Immature natural killer cell (primary cell): ENCODE measurements at regions not wholly inside any gene's neighbourhood (a gene's known extent, or its start where the extent isn't known, plus 50 kb on each side); places are given as distances from the start of the nearest gene placed in this dataset.

Source experiments
- DNase-seq, 3 donors: peaks; one replicate each; pipeline ENCODE4 v3.0.0; 2022; ENCODE audit warnings: mixed read lengths in 1 of 3
- H3K27ac Mint-ChIP-seq, 6 donors: one replicate each; pipeline ENCODE4 v1.8.0; 2020; ENCODE audit warnings: mixed read lengths in 6 of 6, mild to moderate bottlenecking in 5 of 6, inconsistent platforms in 4 of 6, moderate library complexity in 3 of 6
- H3K27me3 Mint-ChIP-seq, 3 donors: one replicate each; pipeline ENCODE4 v1.8.0; 2020 to 2021; ENCODE audit warnings: low read depth in 3 of 3, mild to moderate bottlenecking in 3 of 3, mixed read lengths in 3 of 3, moderate library complexity in 3 of 3, inconsistent platforms in 1 of 3
- H3K36me3 Mint-ChIP-seq, 3 donors: one replicate each; pipeline ENCODE4 v1.8.0; 2020; ENCODE audit warnings: mixed read lengths in 3 of 3, inconsistent platforms in 2 of 3, mild to moderate bottlenecking in 2 of 3
- H3K4me1 Mint-ChIP-seq, 2 donors: one replicate each; pipeline ENCODE4 v1.8.0; 2020; ENCODE audit warnings: inconsistent platforms in 2 of 2, mild to moderate bottlenecking in 2 of 2, mixed read lengths in 2 of 2, moderate library complexity in 1 of 2
- H3K4me3 Mint-ChIP-seq, 5 donors: one replicate each; pipeline ENCODE4 v1.8.0; 2020; ENCODE audit warnings: mild to moderate bottlenecking in 5 of 5, mixed read lengths in 5 of 5, inconsistent platforms in 3 of 5, moderate library complexity in 3 of 5
- H3K9me3 Mint-ChIP-seq, 6 donors: one replicate each; pipeline ENCODE4 v1.8.0; 2020; ENCODE audit warnings: mild to moderate bottlenecking in 6 of 6, mixed read lengths in 6 of 6, inconsistent platforms in 4 of 6, moderate library complexity in 3 of 6

DNA sequence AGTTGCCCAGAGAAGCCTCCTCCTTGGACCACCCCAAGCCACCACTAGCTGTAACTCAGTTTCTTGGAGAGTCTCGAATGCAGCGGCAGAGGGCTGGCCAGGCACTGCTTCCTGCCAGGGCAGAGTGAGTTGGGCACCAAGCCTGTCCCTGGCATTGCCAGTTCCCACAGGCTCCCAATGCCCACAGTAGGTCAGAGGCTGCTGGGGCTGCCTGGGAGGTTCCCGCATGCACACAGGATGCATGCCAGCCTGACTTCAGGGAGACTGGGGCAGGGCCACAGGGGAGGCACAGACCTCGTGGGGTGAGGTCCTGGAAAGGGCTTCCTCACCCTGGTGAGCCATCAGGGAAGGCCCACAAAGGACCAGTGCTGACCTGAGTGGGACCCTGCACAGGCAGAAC, 152.8 kb downstream of the ZNF248 start:
- Mint-ChIP-seq H3K27me3 (peaks cover 0 to 2% (median 0%) of the 10 kb centered on the region in 3 donors), H3K4me3 (no peak overlapping the region), H3K9me3 (peaks cover 16 to 33% (median 23%) of the 10 kb centered on the region in 6 donors), H3K36me3 (no peaks in the 10 kb centered on the region), H3K27ac (no peak overlapping the region), H3K4me1 (no peaks in the 10 kb centered on the region)
- DNase-seq: no peak

GRCh38 chr10:37703833-37704382, 153.5 kb downstream of the ZNF248 start:
- peaks cover 16 to 32% (median 24%) of the 10 kb centered on the region in 6 donors for H3K9me3 Mint-ChIP-seq
- DNase-seq: no peak
- H3K36me3 Mint-ChIP-seq: no peaks in the 10 kb centered on the region
- H3K4me1 Mint-ChIP-seq: no peaks in the 10 kb centered on the region
- H3K27me3 Mint-ChIP-seq: peaks cover 0 to 2% (median 0%) of the 10 kb centered on the region in 3 donors
- no peak overlapping the region for H3K27ac Mint-ChIP-seq
- no peak overlapping the region for H3K4me3 Mint-ChIP-seq

DNA sequence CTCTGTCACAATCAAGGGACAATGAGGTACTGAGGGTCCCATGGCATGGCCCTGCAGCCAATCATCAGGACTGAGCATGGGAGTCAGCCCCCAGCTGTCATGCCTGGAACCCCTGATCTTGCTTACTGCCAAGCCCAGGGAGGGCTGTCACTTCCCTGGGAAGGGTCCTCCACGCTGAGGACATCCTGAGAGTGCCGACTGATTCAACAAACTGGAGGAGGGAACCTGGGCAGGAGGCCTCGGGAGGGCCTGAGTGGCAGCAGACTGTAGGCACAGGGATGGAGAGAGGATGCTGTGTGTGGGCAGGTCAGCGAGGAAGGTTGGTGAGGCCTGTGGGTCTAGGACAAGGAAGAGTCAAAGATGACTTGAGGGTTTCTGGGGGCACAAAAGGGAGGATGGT, 154.3 kb downstream of the ZNF248 start:
- Mint-ChIP-seq H3K36me3 (no peaks in the 10 kb centered on the region), H3K27ac (no peak overlapping the region), H3K27me3 (peaks cover 0 to under 1% (median under 1%) of the 10 kb centered on the region in 3 donors), H3K4me1 (no peaks in the 10 kb centered on the region), H3K4me3 (no peak overlapping the region), H3K9me3 (peaks cover 19 to 28% (median 24%) of the 10 kb centered on the region in 6 donors)
- DNase-seq: no peak

GRCh38 chr10:37701781-37702493, 155.5 kb downstream of the ZNF248 start:
- no peaks in the 10 kb centered on the region for H3K36me3 Mint-ChIP-seq
- H3K9me3 Mint-ChIP-seq: peaks cover 13 to 30% (median 21%) of the 10 kb centered on the region in 6 donors
- no peaks in the 10 kb centered on the region for H3K4me1 Mint-ChIP-seq
- no peak for DNase-seq
- H3K27ac Mint-ChIP-seq: no peak overlapping the region
- no peak overlapping the region for H3K4me3 Mint-ChIP-seq
- H3K27me3 Mint-ChIP-seq: peaks cover 0 to 2% (median 2%) of the 10 kb centered on the region in 3 donors

GRCh38 chr10:37700886-37701780, 156.3 kb downstream of the ZNF248 start:
- H3K36me3 Mint-ChIP-seq: no peaks in the 10 kb centered on the region
- no peak overlapping the region for H3K4me3 Mint-ChIP-seq
- peaks cover 13 to 31% (median 28%) of the 10 kb centered on the region in 6 donors for H3K9me3 Mint-ChIP-seq
- H3K27ac Mint-ChIP-seq: no peak overlapping the region
- no peaks in the 10 kb centered on the region for H3K4me1 Mint-ChIP-seq
- no peak for DNase-seq
- peaks cover 0 to 4% (median 2%) of the 10 kb centered on the region in 3 donors for H3K27me3 Mint-ChIP-seq

GRCh38 chr10:37687581-37687980, 169.8 kb downstream of the ZNF248 start:
- no peak overlapping the region for H3K4me3 Mint-ChIP-seq
- H3K27me3 Mint-ChIP-seq: no peaks in the 10 kb centered on the region
- H3K9me3 Mint-ChIP-seq: peaks cover 4 to 62% (median 40%) of the 10 kb centered on the region in 6 donors
- H3K36me3 Mint-ChIP-seq: peaks cover 0 to 4% (median 0%) of the 10 kb centered on the region in 3 donors
- DNase-seq: no peak
- no peak overlapping the region for H3K27ac Mint-ChIP-seq
- H3K4me1 Mint-ChIP-seq: no peaks in the 10 kb centered on the region

DNA sequence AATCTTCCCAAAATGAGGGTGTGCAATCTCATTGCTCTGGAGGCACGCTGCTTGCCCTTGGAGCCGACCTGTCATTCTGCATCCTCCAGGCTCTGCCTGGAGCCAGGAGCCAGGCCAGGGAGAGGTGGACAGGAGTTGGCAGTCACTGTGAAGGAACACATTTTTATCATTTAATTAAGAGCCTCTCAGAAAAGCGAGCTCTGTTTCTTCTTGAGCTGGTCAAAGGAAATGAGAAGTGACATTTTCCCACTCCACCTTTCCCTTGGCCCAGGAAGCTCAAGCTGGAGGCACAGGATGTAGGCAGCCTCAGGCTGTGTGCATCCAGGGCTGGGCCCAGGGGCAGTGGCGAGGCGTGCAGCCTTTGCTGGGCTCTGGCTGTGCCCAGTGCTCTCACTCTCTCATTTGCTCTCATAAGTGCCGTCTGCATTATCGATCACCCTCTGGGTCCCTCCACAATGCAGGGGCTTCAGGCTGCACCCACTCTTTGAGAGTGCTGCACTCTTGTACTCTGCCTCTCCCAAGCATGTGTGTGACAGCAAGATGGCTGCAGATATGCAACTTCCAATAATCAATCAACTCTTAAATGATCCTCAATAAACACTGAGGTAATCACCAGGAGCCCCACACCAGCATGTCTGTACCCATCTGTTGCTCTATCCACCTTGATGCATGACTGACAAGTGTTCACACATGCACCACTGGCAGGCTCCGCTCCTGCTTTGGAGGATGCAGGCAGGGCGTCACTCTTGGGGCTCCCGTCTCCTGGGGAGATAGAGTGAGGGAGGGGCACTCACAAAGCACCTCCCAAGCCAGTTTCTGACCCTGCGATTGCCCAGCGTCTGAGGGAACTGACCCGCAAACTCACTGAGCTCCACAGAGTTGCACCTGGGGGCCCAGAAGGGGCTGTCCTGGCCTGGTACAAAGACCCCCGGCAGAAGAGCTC, 171.4 kb downstream of the ZNF248 start:
- Mint-ChIP-seq H3K9me3 (peaks cover 4 to 63% (median 47%) of the 10 kb centered on the region in 6 donors), H3K27me3 (no peaks in the 10 kb centered on the region), H3K27ac (no peak overlapping the region), H3K4me3 (no peak overlapping the region), H3K4me1 (no peaks in the 10 kb centered on the region), H3K36me3 (peaks cover 0 to 4% (median 0%) of the 10 kb centered on the region in 3 donors)
- DNase-seq: no peak

DNA sequence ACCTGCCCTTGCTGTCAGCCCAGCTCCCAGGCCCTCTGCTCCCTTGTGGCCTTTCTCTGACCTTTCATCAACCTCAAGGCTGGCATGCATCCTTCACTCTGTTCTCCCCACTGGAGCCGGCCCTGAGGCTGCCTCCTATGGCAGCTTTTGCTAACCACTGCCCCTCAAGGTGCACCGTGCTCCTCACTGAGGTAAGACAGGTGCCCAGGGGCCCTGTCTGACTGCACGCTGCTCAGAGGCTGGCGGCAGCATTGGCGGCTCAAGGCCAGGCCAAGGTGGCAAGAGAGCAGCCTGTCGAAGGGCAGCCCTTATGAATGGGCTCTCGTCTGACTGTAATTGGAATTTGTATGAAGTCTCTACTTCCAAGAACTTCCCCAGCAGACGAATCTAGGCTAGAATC, 172.6 kb downstream of the ZNF248 start:
- no peak for DNase-seq
- H3K27me3 Mint-ChIP-seq: no peaks in the 10 kb centered on the region
- H3K4me3 Mint-ChIP-seq: no peak overlapping the region
- no peaks in the 10 kb centered on the region for H3K4me1 Mint-ChIP-seq
- H3K27ac Mint-ChIP-seq: no peak overlapping the region
- peaks cover 4 to 57% (median 44%) of the 10 kb centered on the region in 6 donors for H3K9me3 Mint-ChIP-seq
- H3K36me3 Mint-ChIP-seq: peaks cover 0 to 4% (median 0%) of the 10 kb centered on the region in 3 donors

DNA sequence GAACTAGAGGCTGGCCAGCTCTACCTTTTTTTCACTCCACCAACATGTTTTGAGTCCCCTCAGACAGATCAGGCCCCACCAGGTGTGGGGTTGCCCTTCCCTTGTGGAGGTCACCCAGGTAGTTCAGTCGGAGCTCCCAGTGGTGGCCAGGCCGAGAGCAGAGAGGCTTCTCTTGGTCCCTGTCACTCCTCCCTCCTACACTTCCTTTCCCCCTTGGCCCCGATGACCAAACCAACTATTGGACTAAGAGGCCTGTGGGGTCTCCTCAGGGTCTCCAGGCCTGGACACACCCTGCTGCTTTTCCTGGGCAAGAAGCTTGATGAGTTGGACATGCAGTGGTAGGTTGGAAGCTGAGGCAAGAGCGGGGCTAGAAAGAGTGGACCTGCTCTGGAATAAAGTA, 174.8 kb downstream of the ZNF248 start:
- Mint-ChIP-seq H3K27ac (no peak overlapping the region), H3K36me3 (peaks cover 0 to 7% (median 3%) of the 10 kb centered on the region in 3 donors), H3K27me3 (no peaks in the 10 kb centered on the region), H3K4me1 (no peaks in the 10 kb centered on the region), H3K9me3 (peaks cover 9 to 52% (median 47%) of the 10 kb centered on the region in 6 donors), H3K4me3 (no peak overlapping the region)
- DNase-seq: no peak

DNA sequence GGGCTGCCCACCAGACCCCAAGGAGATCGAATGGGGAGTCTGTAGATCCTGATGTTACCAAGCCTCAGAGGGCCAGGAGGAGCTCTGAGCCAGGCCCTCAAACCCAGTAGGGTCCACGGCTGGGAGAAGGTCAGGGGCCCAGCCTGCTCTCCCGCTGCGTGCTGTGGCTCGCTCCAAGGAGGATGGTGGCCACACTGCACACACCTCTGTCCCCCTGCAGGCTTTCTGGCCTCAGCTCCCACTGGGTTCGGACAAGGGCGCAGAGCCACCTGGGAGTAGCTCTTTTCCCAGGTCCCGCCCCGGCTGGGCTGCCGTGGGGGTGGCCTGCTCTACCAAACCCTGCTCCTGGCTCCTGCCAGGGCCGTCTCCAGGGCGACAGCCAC, 175.8 kb downstream of the ZNF248 start:
- Mint-ChIP-seq H3K4me3 (no peak overlapping the region), H3K36me3 (peaks cover 0 to 7% (median 3%) of the 10 kb centered on the region in 3 donors), H3K9me3 (peaks cover 9 to 44% (median 42%) of the 10 kb centered on the region in 6 donors), H3K27me3 (no peaks in the 10 kb centered on the region), H3K27ac (no peak overlapping the region), H3K4me1 (no peaks in the 10 kb centered on the region)
- no peak for DNase-seq

DNA sequence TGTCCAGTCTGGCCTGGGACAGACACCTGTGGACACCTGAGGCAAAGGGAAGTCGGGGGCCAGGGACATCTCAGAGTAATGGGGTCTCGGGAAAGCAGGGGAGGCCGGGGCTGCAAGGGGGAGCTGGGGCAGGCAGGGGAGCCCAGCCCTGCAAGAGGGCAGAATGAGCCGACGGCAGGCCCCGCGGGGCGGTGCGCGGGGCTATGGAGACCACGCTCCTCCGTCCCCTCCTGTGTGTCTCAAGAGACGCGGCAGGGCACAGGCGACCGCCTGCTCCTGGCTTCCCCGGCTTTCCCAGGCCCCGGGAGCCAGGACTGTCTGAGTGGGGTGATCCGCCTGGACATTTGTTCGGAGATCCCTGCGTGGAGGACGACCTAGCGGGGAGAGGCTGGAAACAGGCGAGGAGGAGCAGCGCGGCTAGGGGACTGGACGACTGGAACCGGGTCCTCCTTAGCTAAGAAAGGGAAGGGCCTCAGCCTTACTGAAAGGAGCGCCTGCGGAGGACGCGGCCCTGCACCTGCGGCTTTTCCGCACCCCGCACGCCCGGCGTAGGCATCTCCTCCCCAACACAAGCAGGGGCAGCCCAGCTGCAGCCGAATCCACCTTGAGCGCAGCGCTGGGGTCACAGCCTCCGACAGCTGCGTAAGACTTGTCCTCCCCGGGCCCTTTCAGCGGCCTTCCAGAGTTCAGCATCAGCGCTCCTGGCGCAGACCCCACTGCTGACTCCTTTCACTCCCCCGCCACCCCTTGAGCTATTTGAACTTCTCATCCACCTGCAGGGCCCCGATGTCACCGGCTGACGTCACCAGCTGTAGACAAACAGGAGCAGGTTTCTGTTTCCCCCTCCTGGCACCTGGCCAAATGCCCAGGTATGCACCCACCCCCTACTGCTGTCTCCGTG, 176.4 kb downstream of the ZNF248 start:
- no peak for DNase-seq
- peaks cover 9 to 44% (median 40%) of the 10 kb centered on the region in 6 donors for H3K9me3 Mint-ChIP-seq
- no peaks in the 10 kb centered on the region for H3K4me1 Mint-ChIP-seq
- peaks cover 0 to 7% (median 3%) of the 10 kb centered on the region in 3 donors for H3K36me3 Mint-ChIP-seq
- H3K4me3 Mint-ChIP-seq: no peak overlapping the region
- no peaks in the 10 kb centered on the region for H3K27me3 Mint-ChIP-seq
- H3K27ac Mint-ChIP-seq: no peak overlapping the region

GRCh38 chr10:37680243-37680683, 177.1 kb downstream of the ZNF248 start:
- H3K4me3 Mint-ChIP-seq: no peak overlapping the region
- no peak for DNase-seq

More at GRCh38 chr10:37680243-37680683, 177.1 kb downstream of the ZNF248 start:
- Mint-ChIP-seq H3K9me3 (peaks cover 9 to 47% (median 41%) of the 10 kb centered on the region in 6 donors), H3K27ac (no peak overlapping the region), H3K4me1 (no peaks in the 10 kb centered on the region), H3K27me3 (no peaks in the 10 kb centered on the region), H3K36me3 (peaks cover 0 to 7% (median 3%) of the 10 kb centered on the region in 3 donors)
